DMS79 (cell line): ENCODE measurements at regions not wholly inside any gene's neighbourhood (a gene's known extent, or its start where the extent isn't known, plus 50 kb on each side); places are given as distances from the start of the nearest gene placed in this dataset.

ENCODE experiments used
- DNase-seq: peaks from one replicate; lab custom pipeline; 2025; lab: John Stamatoyannopoulos, UW

- no peak for DNase-seq
These were observed 53.3 kb upstream of the SLIT3 start for GRCh38 chr5:169354263-169354662.

GRCh38 chr5:169352901-169353300 lies 52.0 kb upstream of the SLIT3 start:
- no peak for DNase-seq

- no peak for DNase-seq
These were observed 50.8 kb upstream of the SLIT3 start for GRCh38 chr5:169351721-169352120.

GRCh38 chr5:169350759-169351240 lies 49.9 kb upstream of the SLIT3 start:
- no peak for DNase-seq
